DND-41 (cell line): ENCODE measurements at regions not wholly inside any gene's neighbourhood (a gene's known extent, or its start where the extent isn't known, plus 50 kb on each side); places are given as distances from the start of the nearest gene placed in this dataset.

Experiments
- ATAC-seq: fragments of 200-7000 bp; cut with Tn5 transposase; 3 replicates; pipeline ENCODE4 v1.9.1; 2021; ENCODE audit warnings: low read depth; ENCODE audit not compliant: insufficient read depth
- DNase-seq: peaks from one replicate; pipeline ENCODE4 v3.0.0-alpha.2; 2020
- H2AFZ ChIP-seq: 2 replicates; pipeline ENCODE4 v1.6.0; 2012; ENCODE audit warnings: low read depth, low read length
- H3K27ac ChIP-seq: 2 replicates; pipeline ENCODE4 v1.5.1; 2012; ENCODE audit warnings: low read length, inconsistent platforms
- H3K27me3 ChIP-seq: fragments of 200-600 bp; sonication (generic); 2 replicates; pipeline ENCODE4 v1.6.0; 2012; ENCODE audit warnings: low read length, mild to moderate bottlenecking, inconsistent platforms; ENCODE audit not compliant: insufficient read depth, poor library complexity
- H3K36me3 ChIP-seq: 2 replicates; pipeline ENCODE4 v1.5.1; 2012; ENCODE audit warnings: low read length, inconsistent platforms; ENCODE audit not compliant: insufficient read depth
- H3K4me1 ChIP-seq: 2 replicates; pipeline ENCODE4 v1.5.1; 2012; ENCODE audit warnings: mild to moderate bottlenecking, low read length; ENCODE audit not compliant: insufficient read depth
- H3K4me2 ChIP-seq: 2 replicates; pipeline ENCODE4 v1.6.0; 2012; ENCODE audit warnings: mild to moderate bottlenecking, moderate library complexity, low read length, inconsistent platforms; ENCODE audit not compliant: insufficient read depth
- H3K4me3 ChIP-seq, 2 experiments: fragments of 200-600 bp in 1 of 2; shearing (Covaris generic) in 1 of 2; 2 replicates each; pipeline ENCODE4 v1.5.1; 2012 to 2016; ENCODE audit warnings: inconsistent platforms in 2 of 2, low read length in 2 of 2, mild to moderate bottlenecking in 2 of 2, low read depth in 1 of 2, moderate library complexity in 1 of 2
- H3K79me2 ChIP-seq: 2 replicates; pipeline ENCODE4 v1.6.0; 2012; ENCODE audit warnings: low read length, inconsistent platforms; ENCODE audit not compliant: insufficient read depth
- H3K9ac ChIP-seq: 2 replicates; pipeline ENCODE4 v1.6.0; 2012; ENCODE audit warnings: low read depth, mild to moderate bottlenecking, inconsistent platforms, low read length, moderate library complexity
- H3K9me3 ChIP-seq: 2 replicates; pipeline ENCODE4 v1.5.1; 2012; ENCODE audit warnings: low read length, moderate library complexity, mild to moderate bottlenecking, inconsistent platforms; ENCODE audit not compliant: insufficient read depth, severe bottlenecking
- H4K20me1 ChIP-seq: 2 replicates; pipeline ENCODE4 v1.6.0; 2012; ENCODE audit warnings: low read length; ENCODE audit not compliant: insufficient read depth
- CTCF ChIP-seq: IDR thresholded peaks from 2 replicates; pipeline ENCODE4 v1.5.1; 2012; ENCODE audit warnings: borderline replicate concordance, low read length, moderate library complexity, mild to moderate bottlenecking; ENCODE audit not compliant: poor library complexity, severe bottlenecking; ENCODE audit errors: extremely low read depth
- EZH2 ChIP-seq: IDR thresholded peaks from 3 replicates; pipeline ENCODE4 v1.6.1; 2012; ENCODE audit warnings: borderline replicate concordance, low read depth, mild to moderate bottlenecking, moderate library complexity, low read length, inconsistent platforms; ENCODE audit not compliant: severe bottlenecking

- no peaks in the 10 kb centered on the region for H3K4me1 ChIP-seq
- H3K4me3 ChIP-seq, result no peak overlapping the region
- H3K9ac ChIP-seq, result no peak overlapping the region
- H4K20me1 ChIP-seq, result no peaks in the 10 kb centered on the region
- H2AFZ ChIP-seq, result no peak overlapping the region
- no peaks in the 10 kb centered on the region for H3K36me3 ChIP-seq
- H3K27me3 ChIP-seq, result no peaks in the 10 kb centered on the region
- ATAC-seq, result peak; percentile 54; the same call in 1 of the 3 replicates
- H3K27ac ChIP-seq, result no peak overlapping the region
- no peak for DNase-seq
- TF ChIP-seq CTCF (no peak), EZH2 (no peak)
- no peak overlapping the region for H3K4me2 ChIP-seq
- H3K79me2 ChIP-seq, result no peaks in the 10 kb centered on the region
- no peaks in the 10 kb centered on the region for H3K9me3 ChIP-seq
Measured at GRCh38 chr7:18312482-18312881, 183.1 kb upstream of the HDAC9 start.

- Histone ChIP-seq H3K27me3 (no peaks in the 10 kb centered on the region), H3K9ac (no peak overlapping the region), H3K4me1 (no peaks in the 10 kb centered on the region), H2AFZ (no peak overlapping the region), H3K4me3 (no peak overlapping the region), H3K36me3 (no peaks in the 10 kb centered on the region), H4K20me1 (no peaks in the 10 kb centered on the region), H3K4me2 (no peak overlapping the region), H3K79me2 (no peaks in the 10 kb centered on the region), H3K27ac (no peak overlapping the region), H3K9me3 (no peaks in the 10 kb centered on the region)
- ATAC-seq, result no peak
- no peak for TF ChIP-seq CTCF
- TF ChIP-seq EZH2, result no peak
- no peak for DNase-seq
Measured at GRCh38 chr7:18313965-18314364, 181.6 kb upstream of the HDAC9 start.

- ATAC-seq (no peak), DNase-seq (no peak)
- H3K36me3 ChIP-seq, result no peaks in the 10 kb centered on the region
- H4K20me1 ChIP-seq, result no peaks in the 10 kb centered on the region
- H3K4me2 ChIP-seq, result no peak overlapping the region
- TF ChIP-seq EZH2 (no peak), CTCF (no peak)
- no peaks in the 10 kb centered on the region for H3K9me3 ChIP-seq
- no peaks in the 10 kb centered on the region for H3K4me1 ChIP-seq
- no peak overlapping the region for H3K4me3 ChIP-seq
- no peak overlapping the region for H2AFZ ChIP-seq
- no peaks in the 10 kb centered on the region for H3K79me2 ChIP-seq
- no peaks in the 10 kb centered on the region for H3K27me3 ChIP-seq
- no peak overlapping the region for H3K9ac ChIP-seq
- H3K27ac ChIP-seq, result no peak overlapping the region
Measured at GRCh38 chr7:18315241-18315640, 180.3 kb upstream of the HDAC9 start.

- DNase-seq, result no peak
- Histone ChIP-seq H3K79me2 (no peaks in the 10 kb centered on the region), H3K36me3 (no peaks in the 10 kb centered on the region), H2AFZ (no peak overlapping the region), H4K20me1 (no peaks in the 10 kb centered on the region), H3K4me1 (no peaks in the 10 kb centered on the region), H3K27ac (no peak overlapping the region), H3K27me3 (no peaks in the 10 kb centered on the region), H3K4me3 (no peak overlapping the region), H3K4me2 (no peak overlapping the region), H3K9ac (no peak overlapping the region), H3K9me3 (no peaks in the 10 kb centered on the region)
- ATAC-seq, result no peak
- TF ChIP-seq EZH2, result no peak
- TF ChIP-seq CTCF, result no peak
Measured at GRCh38 chr7:18317941-18318340, 177.6 kb upstream of the HDAC9 start.
